Breast epithelium (tissue), 4 donors: ENCODE measurements at regions not wholly inside any gene's neighbourhood (a gene's known extent, or its start where the extent isn't known, plus 50 kb on each side); places are given as distances from the start of the nearest gene placed in this dataset.

Experiments
- DNase-seq, 2 donors: peaks; one replicate each; pipeline ENCODE4 v3.0.0-alpha.2; 2019; ENCODE audit warnings: low spot score in 2 of 2
- H3K27ac ChIP-seq, 2 donors: fragments of 200-600 bp; sonication (generic) in 1 of 2; one replicate each; pipeline ENCODE4 v1.5.1; 2016 to 2019; ENCODE audit warnings: mild to moderate bottlenecking in 1 of 2
- H3K27me3 ChIP-seq, 2 donors: fragments of 200-600 bp; sonication (generic) in 1 of 2; one replicate each; pipeline versions ENCODE4 v1.5.1 to v1.6.0; 2017 to 2019; ENCODE audit warnings: control low read depth in 1 of 2, mild to moderate bottlenecking in 1 of 2
- H3K36me3 ChIP-seq: fragments of 200-600 bp; one replicate; pipeline ENCODE4 v1.5.1; 2019
- H3K4me1 ChIP-seq, 2 donors: fragments of 200-600 bp; sonication (generic); one replicate each; pipeline ENCODE4 v1.5.1; 2016 to 2019; ENCODE audit warnings: control low read depth in 1 of 2
- H3K4me3 ChIP-seq, 3 donors: fragments of 200-600 bp; sonication (generic); 1 replicate in 2 of 3; 2 replicates in 1 of 3; pipeline ENCODE4 v1.5.1; 2016 to 2019; ENCODE audit warnings: mild to moderate bottlenecking in 3 of 3, moderate library complexity in 2 of 3
- H3K9me3 ChIP-seq, 2 donors: fragments of 200-600 bp; sonication (generic) in 1 of 2; one replicate each; pipeline ENCODE4 v1.5.1; 2016 to 2019; ENCODE audit warnings: control low read depth in 1 of 2
- POLR2A ChIP-seq: fragments of 450-650 bp; IDR thresholded peaks from one replicate; pipeline ENCODE4 v1.6.1; 2016; ENCODE audit warnings: antibody characterized with exemption, mild to moderate bottlenecking, moderate library complexity
- POLR2AphosphoS5 ChIP-seq, 3 donors: sonication (generic); formaldehyde crosslinking; IDR thresholded peaks; one replicate each; pipeline ENCODE4 v1.6.1; 2017; ENCODE audit warnings: antibody characterized with exemption in 3 of 3
- intact Hi-C: fragments of 100-400 bp; cut with DNase I; formaldehyde crosslinking; loops from one replicate; pipeline ENCODE4 v1.15.1; 2023; ENCODE audit warnings: low total_unique reads
- TF ChIP-seq, protein P1 (sequence below), 3 donors: fragments of 450-650 bp; IDR thresholded peaks; one replicate each; pipeline ENCODE4 v1.5.1; 2016 to 2017; ENCODE audit warnings: antibody characterized with exemption in 3 of 3, mild to moderate bottlenecking in 3 of 3, moderate library complexity in 3 of 3

DNA sequence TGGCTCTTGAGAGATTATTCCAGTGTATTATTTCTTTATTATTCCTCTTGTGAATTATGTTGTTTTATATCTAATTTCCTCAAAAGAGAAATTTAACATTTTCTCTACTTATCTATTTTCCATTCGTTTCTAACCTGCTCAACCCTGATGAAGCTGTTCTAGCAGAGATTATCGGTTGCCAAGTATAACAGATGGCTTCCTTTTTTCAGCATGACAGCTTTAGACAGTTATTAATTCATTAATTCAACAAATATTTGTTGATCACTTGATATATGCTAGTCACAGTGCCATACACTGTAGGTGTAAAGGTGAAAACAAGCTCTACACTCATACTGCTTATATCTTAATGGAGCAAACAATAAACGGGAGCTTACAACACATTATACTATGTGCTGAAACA, 137.9 kb upstream of the UBE2E3 start:
- Histone ChIP-seq H3K27me3 (no peaks in the 10 kb centered on the region), H3K36me3 (no peaks in the 10 kb centered on the region), H3K27ac (no peak overlapping the region), H3K4me1 (no peaks in the 10 kb centered on the region), H3K4me3 (no peak overlapping the region), H3K9me3 (no peaks in the 10 kb centered on the region)
- intact Hi-C loops = no loop called here
- no peak for DNase-seq
- TF ChIP-seq, protein P1, sequence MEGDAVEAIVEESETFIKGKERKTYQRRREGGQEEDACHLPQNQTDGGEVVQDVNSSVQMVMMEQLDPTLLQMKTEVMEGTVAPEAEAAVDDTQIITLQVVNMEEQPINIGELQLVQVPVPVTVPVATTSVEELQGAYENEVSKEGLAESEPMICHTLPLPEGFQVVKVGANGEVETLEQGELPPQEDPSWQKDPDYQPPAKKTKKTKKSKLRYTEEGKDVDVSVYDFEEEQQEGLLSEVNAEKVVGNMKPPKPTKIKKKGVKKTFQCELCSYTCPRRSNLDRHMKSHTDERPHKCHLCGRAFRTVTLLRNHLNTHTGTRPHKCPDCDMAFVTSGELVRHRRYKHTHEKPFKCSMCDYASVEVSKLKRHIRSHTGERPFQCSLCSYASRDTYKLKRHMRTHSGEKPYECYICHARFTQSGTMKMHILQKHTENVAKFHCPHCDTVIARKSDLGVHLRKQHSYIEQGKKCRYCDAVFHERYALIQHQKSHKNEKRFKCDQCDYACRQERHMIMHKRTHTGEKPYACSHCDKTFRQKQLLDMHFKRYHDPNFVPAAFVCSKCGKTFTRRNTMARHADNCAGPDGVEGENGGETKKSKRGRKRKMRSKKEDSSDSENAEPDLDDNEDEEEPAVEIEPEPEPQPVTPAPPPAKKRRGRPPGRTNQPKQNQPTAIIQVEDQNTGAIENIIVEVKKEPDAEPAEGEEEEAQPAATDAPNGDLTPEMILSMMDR (IDR thresholded peaks at IDR 0.05) = no peak
- TF ChIP-seq POLR2A = no peak
- TF ChIP-seq POLR2AphosphoS5 (IDR thresholded peaks at IDR 0.05) = no peak

DNA sequence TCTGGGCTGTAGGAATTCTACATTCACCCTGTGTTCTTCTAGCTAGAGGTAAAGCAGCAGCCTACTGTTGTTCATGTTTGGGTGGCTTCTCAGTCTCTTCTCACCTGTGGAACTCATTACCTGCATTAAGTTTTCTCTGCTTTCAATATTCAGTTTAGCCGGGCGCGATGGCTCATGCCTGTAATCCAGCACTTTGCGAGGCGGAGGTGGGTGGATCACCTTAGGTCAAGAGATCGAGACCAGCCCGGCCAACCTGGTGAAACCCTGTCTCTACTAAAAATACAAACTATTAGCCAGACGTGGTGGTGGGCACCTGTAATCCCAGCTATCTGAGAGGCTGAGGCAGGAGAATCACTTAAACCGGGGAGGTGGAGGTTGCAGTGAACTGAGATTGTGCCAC, 139.8 kb upstream of the UBE2E3 start:
- intact Hi-C loops = no loop called here
- Histone ChIP-seq H3K36me3 (no peaks in the 10 kb centered on the region), H3K27me3 (no peaks in the 10 kb centered on the region), H3K27ac (no peak overlapping the region), H3K4me1 (no peaks in the 10 kb centered on the region), H3K4me3 (no peak overlapping the region), H3K9me3 (no peaks in the 10 kb centered on the region)
- TF ChIP-seq, protein P1 (IDR thresholded peaks at IDR 0.05) = no peak
- TF ChIP-seq POLR2AphosphoS5 (IDR thresholded peaks at IDR 0.05) (no peak), POLR2A (no peak)
- DNase-seq = no peak

DNA sequence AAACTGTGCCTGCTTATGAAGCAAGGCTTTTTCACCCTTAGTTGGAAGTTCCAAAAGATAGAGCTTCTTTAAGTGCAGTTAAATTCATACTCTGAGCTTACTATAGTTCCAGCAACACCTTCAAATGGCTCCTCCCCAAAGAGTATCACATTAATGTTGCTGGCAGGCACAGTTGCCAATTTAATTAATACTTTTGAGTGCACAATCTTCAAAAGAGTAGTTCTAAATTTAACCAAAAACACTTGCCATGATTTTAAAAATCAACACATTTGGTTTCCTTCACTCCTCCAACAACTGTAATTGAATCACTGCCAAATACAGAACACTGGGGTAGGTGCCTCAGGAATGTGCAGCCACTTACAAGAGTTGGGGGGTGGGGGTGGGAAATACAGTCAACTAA, 150.6 kb upstream of the UBE2E3 start:
- H3K4me3 ChIP-seq = no peak overlapping the region
- TF ChIP-seq POLR2A (no peak), POLR2AphosphoS5 (IDR thresholded peaks at IDR 0.05) (no peak)
- TF ChIP-seq, protein P1 (IDR thresholded peaks at IDR 0.05) = no peak
- intact Hi-C loops = no loop called here
- no peak overlapping the region for H3K27ac ChIP-seq
- no peaks in the 10 kb centered on the region for H3K36me3 ChIP-seq
- no peaks in the 10 kb centered on the region for H3K9me3 ChIP-seq
- no peaks in the 10 kb centered on the region for H3K4me1 ChIP-seq
- H3K27me3 ChIP-seq = no peaks in the 10 kb centered on the region
- no peak for DNase-seq

DNA sequence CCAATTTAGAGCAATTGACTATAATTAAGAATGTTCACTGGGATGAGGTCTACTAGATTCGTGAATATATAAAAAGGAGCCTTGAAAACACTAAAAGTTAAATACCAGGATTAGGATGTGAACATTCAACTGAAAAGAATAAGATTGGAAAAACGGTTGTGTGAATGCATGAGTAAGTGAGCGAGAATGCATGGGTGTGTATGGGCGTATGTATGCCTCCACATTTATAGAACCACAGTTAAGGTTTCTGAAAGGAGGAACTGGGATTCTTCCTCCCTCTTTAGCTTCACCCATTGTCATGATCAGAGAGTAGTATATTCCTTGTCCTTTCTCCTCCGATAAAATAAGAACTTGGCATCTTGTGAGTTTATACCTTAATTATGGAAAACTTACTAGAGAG, 151.1 kb upstream of the UBE2E3 start:
- no peak for DNase-seq
- Histone ChIP-seq H3K4me3 (no peak overlapping the region), H3K27ac (no peak overlapping the region), H3K36me3 (no peaks in the 10 kb centered on the region), H3K4me1 (no peaks in the 10 kb centered on the region), H3K27me3 (no peaks in the 10 kb centered on the region), H3K9me3 (no peaks in the 10 kb centered on the region)
- intact Hi-C loops = no loop called here
- TF ChIP-seq POLR2AphosphoS5 (IDR thresholded peaks at IDR 0.05) (no peak), POLR2A (no peak)
- TF ChIP-seq, protein P1 (IDR thresholded peaks at IDR 0.05) = no peak

DNA sequence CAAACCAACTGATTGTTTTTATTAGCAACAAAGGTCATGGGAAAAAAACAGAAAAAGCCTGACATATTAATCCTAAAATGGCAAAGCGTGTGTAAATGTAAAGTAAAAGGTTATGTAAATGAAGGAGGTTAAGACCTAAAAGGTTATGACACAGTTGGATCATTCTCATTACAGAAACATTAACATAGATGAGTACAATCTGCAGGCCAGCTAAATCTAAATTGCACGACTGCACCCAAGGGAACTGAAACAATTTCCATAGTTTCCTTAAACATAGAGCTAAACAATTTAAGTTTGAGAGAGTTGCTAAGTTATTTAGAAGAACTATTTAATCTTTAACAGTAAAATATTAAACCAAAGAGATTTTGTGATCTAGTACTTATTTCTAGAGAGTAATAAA, 151.6 kb upstream of the UBE2E3 start:
- H3K9me3 ChIP-seq = no peaks in the 10 kb centered on the region
- intact Hi-C loops = no loop called here
- H3K4me3 ChIP-seq = no peak overlapping the region
- TF ChIP-seq POLR2A (no peak), POLR2AphosphoS5 (IDR thresholded peaks at IDR 0.05) (no peak)
- TF ChIP-seq, protein P1 (IDR thresholded peaks at IDR 0.05) = no peak
- no peaks in the 10 kb centered on the region for H3K36me3 ChIP-seq
- H3K27ac ChIP-seq = no peak overlapping the region
- H3K27me3 ChIP-seq = no peaks in the 10 kb centered on the region
- no peaks in the 10 kb centered on the region for H3K4me1 ChIP-seq
- DNase-seq = no peak
